ENCODE measurements at regions not wholly inside any gene's neighbourhood (a gene's known extent, or its start where the extent isn't known, plus 50 kb on each side); places are given as distances from the start of the nearest gene placed in this dataset.

DNA sequence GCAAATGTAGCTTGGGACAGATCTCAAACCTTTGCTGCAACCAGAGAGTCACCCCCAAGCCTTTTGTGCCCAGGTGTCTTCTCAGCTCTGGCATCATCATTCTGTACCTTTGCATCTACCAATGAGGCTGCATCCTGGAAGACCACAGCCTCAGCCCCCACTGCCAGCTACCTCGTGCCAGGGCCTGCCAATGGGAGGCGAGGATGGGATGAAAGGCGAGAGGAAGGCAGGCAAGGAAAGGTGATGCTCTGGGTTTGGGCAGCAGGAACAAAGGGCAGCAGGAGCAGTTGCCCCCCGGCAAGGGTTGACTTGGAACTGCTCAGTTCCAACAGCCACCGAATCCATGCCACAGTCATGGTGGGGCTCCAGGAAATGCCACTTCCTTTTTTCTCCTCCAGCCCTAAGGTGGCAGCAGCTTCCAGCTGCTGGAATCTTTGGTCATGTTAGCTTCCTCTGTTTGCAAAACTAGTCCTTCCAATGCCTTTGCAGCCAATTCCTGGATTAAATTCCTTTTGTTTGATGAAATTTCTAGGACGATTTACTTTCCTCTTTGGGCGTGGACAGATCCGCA is 651.6 kb downstream of the NPHP4 start:
- Histone ChIP-seq H3K27ac (no peak overlapping the region), H3K27me3 (ENCODE audit: control insufficient read depth, insufficient read depth, low read length) (no peaks in the 10 kb centered on the region), H3K4me1 (no peaks in the 10 kb centered on the region), H3K4me3 (ENCODE audit: low read depth, low read length) (no peak overlapping the region), H3K4me2 (ENCODE audit: low read length) (no peak overlapping the region), H3K9ac (no peak overlapping the region), H2AFZ (no peak overlapping the region), H3K36me3 (ENCODE audit: control insufficient read depth, insufficient read depth, low read length) (no peaks in the 10 kb centered on the region), H3K9me3 (ENCODE audit: control insufficient read depth, low read length) (no peaks in the 10 kb centered on the region), H3K79me2 (no peaks in the 10 kb centered on the region)
- no peak for TF ChIP-seq CTCF (IDR thresholded peaks at IDR 0.05)

GRCh38 chr1:5338466-5338865 is 653.8 kb downstream of the NPHP4 start:
- no peaks in the 10 kb centered on the region for H3K9me3 ChIP-seq (ENCODE audit: control insufficient read depth, low read length)
- no peaks in the 10 kb centered on the region for H3K36me3 ChIP-seq (ENCODE audit: control insufficient read depth, insufficient read depth, low read length)
- TF ChIP-seq CTCF (IDR thresholded peaks at IDR 0.05), result no peak

DNA sequence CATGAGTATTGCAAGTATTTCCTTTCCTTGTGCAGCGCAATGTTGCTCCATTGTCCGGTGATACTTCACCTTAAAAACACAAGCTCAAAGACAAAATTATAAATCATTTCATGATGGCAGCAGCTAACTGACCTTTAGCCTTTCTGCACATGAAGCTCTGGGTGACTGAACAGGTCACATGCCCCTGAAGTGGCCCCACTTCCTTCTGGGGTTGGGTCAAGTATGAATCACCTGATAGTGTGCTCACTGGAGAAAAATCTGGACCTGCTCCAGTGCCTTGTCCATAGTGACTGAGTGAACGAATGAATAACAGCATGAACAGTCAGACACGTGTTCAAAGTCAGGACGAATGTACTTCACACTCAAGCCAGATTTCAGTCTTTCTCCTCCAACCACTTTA is 658.9 kb downstream of the NPHP4 start:
- no peaks in the 10 kb centered on the region for H3K79me2 ChIP-seq

More at GRCh38 chr1:5338466-5338865, 653.8 kb downstream of the NPHP4 start:
- no peaks in the 10 kb centered on the region for H3K4me1 ChIP-seq
- no peak overlapping the region for H3K4me3 ChIP-seq (ENCODE audit: low read depth, low read length)
- H3K27me3 ChIP-seq (ENCODE audit: control insufficient read depth, insufficient read depth, low read length), result no peaks in the 10 kb centered on the region
- no peak overlapping the region for H2AFZ ChIP-seq
- no peak overlapping the region for H3K9ac ChIP-seq
- H3K4me2 ChIP-seq (ENCODE audit: low read length), result no peak overlapping the region
- no peak overlapping the region for H3K27ac ChIP-seq
- no peaks in the 10 kb centered on the region for H3K79me2 ChIP-seq

GRCh38 chr1:5331101-5331500 is 661.1 kb downstream of the NPHP4 start:
- TF ChIP-seq CTCF (IDR thresholded peaks at IDR 0.05), result no peak
- H3K4me2 ChIP-seq (ENCODE audit: low read length), result no peak overlapping the region
- no peaks in the 10 kb centered on the region for H3K36me3 ChIP-seq (ENCODE audit: control insufficient read depth, insufficient read depth, low read length)
- H3K79me2 ChIP-seq, result no peaks in the 10 kb centered on the region
- H3K4me1 ChIP-seq, result no peaks in the 10 kb centered on the region
- no peak overlapping the region for H3K4me3 ChIP-seq (ENCODE audit: low read depth, low read length)
- no peaks in the 10 kb centered on the region for H3K9me3 ChIP-seq (ENCODE audit: control insufficient read depth, low read length)
- no peak overlapping the region for H2AFZ ChIP-seq
- no peak overlapping the region for H3K27ac ChIP-seq
- no peak overlapping the region for H3K9ac ChIP-seq
- H3K27me3 ChIP-seq (ENCODE audit: control insufficient read depth, insufficient read depth, low read length), result no peaks in the 10 kb centered on the region

More for the DNA sequence above, 658.9 kb downstream of the NPHP4 start:
- Histone ChIP-seq H3K4me3 (ENCODE audit: low read depth, low read length) (no peak overlapping the region), H3K4me2 (ENCODE audit: low read length) (no peak overlapping the region), H2AFZ (no peak overlapping the region), H3K9me3 (ENCODE audit: control insufficient read depth, low read length) (no peaks in the 10 kb centered on the region), H3K36me3 (ENCODE audit: control insufficient read depth, insufficient read depth, low read length) (no peaks in the 10 kb centered on the region), H3K9ac (no peak overlapping the region), H3K4me1 (no peaks in the 10 kb centered on the region), H3K27ac (no peak overlapping the region), H3K27me3 (ENCODE audit: control insufficient read depth, insufficient read depth, low read length) (no peaks in the 10 kb centered on the region)
- TF ChIP-seq CTCF (IDR thresholded peaks at IDR 0.05), result no peak

DNA sequence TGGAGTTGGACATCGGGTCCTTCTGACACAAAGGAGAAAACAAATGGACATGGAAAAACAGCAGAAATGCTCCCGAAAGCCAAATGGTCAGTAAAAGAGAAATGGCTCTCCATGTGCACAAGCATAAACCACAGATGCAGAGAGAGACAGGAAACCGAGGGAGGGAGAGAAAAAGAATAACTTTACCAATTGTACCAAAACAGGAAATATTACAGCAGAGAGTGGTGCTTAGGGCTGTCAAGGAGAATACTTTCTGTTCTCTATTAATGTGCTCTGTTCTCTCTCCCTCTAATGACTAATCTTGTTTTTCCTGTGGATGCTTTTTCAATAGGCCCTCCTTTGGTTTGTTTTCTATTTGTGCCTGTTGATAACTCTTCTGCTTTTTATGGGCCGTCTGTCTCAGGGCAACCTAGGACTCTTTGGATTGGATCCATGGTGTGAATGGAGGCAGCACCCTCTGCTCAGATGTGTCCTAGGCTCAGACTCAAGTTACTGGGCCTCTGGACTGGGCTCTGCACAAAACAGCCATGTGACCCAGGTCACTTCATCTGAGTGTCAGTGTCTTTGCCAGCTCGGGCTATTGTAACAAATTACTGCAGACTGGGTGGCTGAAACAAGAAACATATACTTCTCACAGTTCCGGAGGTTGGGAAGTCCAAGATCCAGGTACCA is 663.0 kb downstream of the NPHP4 start:
- Histone ChIP-seq H3K9ac (no peak overlapping the region), H3K27ac (no peak overlapping the region)

More for the DNA sequence above, 663.0 kb downstream of the NPHP4 start:
- no peaks in the 10 kb centered on the region for H3K27me3 ChIP-seq (ENCODE audit: control insufficient read depth, insufficient read depth, low read length)
- no peak for TF ChIP-seq CTCF (IDR thresholded peaks at IDR 0.05)
- no peaks in the 10 kb centered on the region for H3K9me3 ChIP-seq (ENCODE audit: control insufficient read depth, low read length)
- H3K79me2 ChIP-seq, result no peaks in the 10 kb centered on the region
- no peaks in the 10 kb centered on the region for H3K4me1 ChIP-seq
- no peaks in the 10 kb centered on the region for H3K36me3 ChIP-seq (ENCODE audit: control insufficient read depth, insufficient read depth, low read length)
- H3K4me3 ChIP-seq (ENCODE audit: low read depth, low read length), result no peak overlapping the region
- no peak overlapping the region for H2AFZ ChIP-seq
- H3K4me2 ChIP-seq (ENCODE audit: low read length), result no peak overlapping the region
